H9 (cell line): ENCODE measurements at regions not wholly inside any gene's neighbourhood (a gene's known extent, or its start where the extent isn't known, plus 50 kb on each side); places are given as distances from the start of the nearest gene placed in this dataset.

ENCODE experiments used
- DNase-seq: peaks from one replicate; pipeline ENCODE4 v3.0.0-alpha.2; 2017
- H2AFZ ChIP-seq: one replicate; pipeline ENCODE4 v1.6.1; 2013; ENCODE audit warnings: mild to moderate bottlenecking, low read length, control low read depth, moderate library complexity
- H2AK5ac ChIP-seq: 2 replicates; pipeline ENCODE4 v1.6.1; 2013; ENCODE audit warnings: low read length, control low read depth, mixed read lengths; ENCODE audit not compliant: insufficient read length
- H2BK120ac ChIP-seq: one replicate; pipeline ENCODE4 v1.6.1; 2013; ENCODE audit warnings: low read depth, mild to moderate bottlenecking, low read length, control low read depth, inconsistent platforms; ENCODE audit not compliant: poor library complexity, severe bottlenecking
- H2BK12ac ChIP-seq: 2 replicates; pipeline ENCODE4 v1.6.1; 2013; ENCODE audit warnings: low read length, control low read depth, mixed read lengths, low read depth; ENCODE audit not compliant: insufficient read length
- H2BK15ac ChIP-seq: 2 replicates; pipeline ENCODE4 v1.6.1; 2013; ENCODE audit warnings: low read depth, low read length, control low read depth
- H2BK20ac ChIP-seq: one replicate; pipeline ENCODE4 v1.6.1; 2013; ENCODE audit warnings: low read depth, mild to moderate bottlenecking, low read length, control low read depth, inconsistent platforms; ENCODE audit not compliant: poor library complexity, severe bottlenecking
- H2BK5ac ChIP-seq: 2 replicates; pipeline ENCODE4 v1.6.1; 2013; ENCODE audit warnings: low read length, control low read depth, mixed read lengths; ENCODE audit not compliant: insufficient read length
- H3K14ac ChIP-seq: 2 replicates; pipeline ENCODE4 v1.6.1; 2013; ENCODE audit warnings: low read length, control low read depth; ENCODE audit not compliant: insufficient read depth
- H3K18ac ChIP-seq: 2 replicates; pipeline ENCODE4 v1.6.1; 2013; ENCODE audit warnings: low read depth, mild to moderate bottlenecking, mixed read lengths, low read length, control low read depth; ENCODE audit not compliant: insufficient read length
- H3K23ac ChIP-seq: 2 replicates; pipeline ENCODE4 v1.6.1; 2013; ENCODE audit warnings: low read length, control low read depth, mixed read lengths, low read depth; ENCODE audit not compliant: insufficient read length
- H3K23me2 ChIP-seq: 2 replicates; pipeline ENCODE4 v1.6.1; 2013; ENCODE audit warnings: low read depth, mild to moderate bottlenecking, mixed read lengths, low read length, control low read depth; ENCODE audit not compliant: insufficient read length, poor library complexity, severe bottlenecking
- H3K27ac ChIP-seq: 2 replicates; pipeline ENCODE4 v1.5.1; 2013; ENCODE audit warnings: low read length, control low read depth, mixed read lengths, low read depth; ENCODE audit not compliant: insufficient read length
- H3K27me3 ChIP-seq: 2 replicates; pipeline ENCODE4 v1.6.1; 2013; ENCODE audit warnings: low read length, control low read depth, inconsistent platforms; ENCODE audit not compliant: insufficient read depth
- H3K4ac ChIP-seq: 2 replicates; pipeline ENCODE4 v1.6.1; 2013; ENCODE audit warnings: low read depth, mild to moderate bottlenecking, control low read depth, inconsistent platforms, low read length, moderate library complexity
- H3K4me1 ChIP-seq: 2 replicates; pipeline ENCODE4 v1.6.1; 2013; ENCODE audit warnings: low read length, control low read depth, inconsistent platforms; ENCODE audit not compliant: insufficient read depth
- H3K4me2 ChIP-seq: 2 replicates; pipeline ENCODE4 v1.6.1; 2013; ENCODE audit warnings: low read length, control low read depth, mixed read lengths; ENCODE audit not compliant: insufficient read length, insufficient read depth
- H3K56ac ChIP-seq: 2 replicates; pipeline ENCODE4 v1.6.1; 2013; ENCODE audit warnings: low read depth, mild to moderate bottlenecking, mixed read lengths, low read length, control low read depth; ENCODE audit not compliant: insufficient read length
- H3K79me1 ChIP-seq: 2 replicates; pipeline ENCODE4 v1.6.1; 2013; ENCODE audit warnings: low read depth, mild to moderate bottlenecking, moderate library complexity, low read length, control low read depth, inconsistent platforms; ENCODE audit not compliant: insufficient read depth, poor library complexity, severe bottlenecking
- H3K79me2 ChIP-seq: 2 replicates; pipeline ENCODE4 v1.6.1; 2013; ENCODE audit warnings: low read length, control low read depth, inconsistent platforms; ENCODE audit not compliant: insufficient read depth
- H3K9ac ChIP-seq: 2 replicates; pipeline ENCODE4 v1.6.1; 2013; ENCODE audit warnings: low read length, control low read depth, mixed read lengths; ENCODE audit not compliant: insufficient read length; ENCODE audit errors: extremely low read depth
- H3K9me3 ChIP-seq: one replicate; pipeline ENCODE4 v1.6.1; 2013; ENCODE audit warnings: low read depth, low read length, inconsistent platforms; ENCODE audit not compliant: control insufficient read depth
- H3T11ph ChIP-seq: one replicate; pipeline ENCODE4 v1.6.1; 2013; ENCODE audit warnings: mild to moderate bottlenecking, low read length, control low read depth, inconsistent platforms
- H4K20me1 ChIP-seq: one replicate; pipeline ENCODE4 v1.6.1; 2013; ENCODE audit not compliant: control insufficient read depth, insufficient read length, insufficient read depth
- H4K5ac ChIP-seq: 2 replicates; pipeline ENCODE4 v1.6.1; 2013; ENCODE audit warnings: low read depth, mild to moderate bottlenecking, mixed read lengths, low read length, control low read depth; ENCODE audit not compliant: insufficient read length
- H4K8ac ChIP-seq: replicated peaks from 2 replicates; pipeline ENCODE4 v1.6.1; 2013; ENCODE audit warnings: low read length, control low read depth, mixed read lengths, low read depth; ENCODE audit not compliant: insufficient read length
- H4K91ac ChIP-seq: 2 replicates; pipeline ENCODE4 v1.6.1; 2013; ENCODE audit warnings: low read depth, mild to moderate bottlenecking, moderate library complexity, mixed read lengths, low read length, control low read depth; ENCODE audit not compliant: insufficient read length
- H3K27ac Mint-ChIP-seq, 3 experiments: 2 replicates in 2 of 3; 3 replicates in 1 of 3; pipeline ENCODE4 v1.8.0; 2020 to 2021; ENCODE audit warnings: mixed read lengths in 3 of 3, mild to moderate bottlenecking in 1 of 3, moderate library complexity in 1 of 3
- H3K27me3 Mint-ChIP-seq: 2 replicates; pipeline ENCODE4 v1.8.0; 2021; ENCODE audit warnings: low read depth, mild to moderate bottlenecking, moderate library complexity, mixed read lengths
- H3K36me3 Mint-ChIP-seq, 3 experiments: 2 replicates in 2 of 3; 3 replicates in 1 of 3; pipeline ENCODE4 v1.8.0; 2020 to 2021; ENCODE audit warnings: low read depth in 3 of 3, mixed read lengths in 3 of 3; ENCODE audit not compliant: insufficient read depth in 1 of 3
- H3K4me1 Mint-ChIP-seq, 2 experiments: 2 replicates each; pipeline ENCODE4 v1.8.0; 2020; ENCODE audit warnings: mixed read lengths in 2 of 2
- H3K4me3 Mint-ChIP-seq, 2 experiments: 2 replicates in 1 of 2; 3 replicates in 1 of 2; pipeline ENCODE4 v1.8.0; 2020 to 2021; ENCODE audit warnings: mild to moderate bottlenecking in 2 of 2, mixed read lengths in 2 of 2, moderate library complexity in 1 of 2
- H3K9me3 Mint-ChIP-seq, 2 experiments: 2 replicates in 1 of 2; 3 replicates in 1 of 2; pipeline ENCODE4 v1.8.0; 2020; ENCODE audit warnings: mild to moderate bottlenecking in 2 of 2, mixed read lengths in 2 of 2, moderate library complexity in 1 of 2
- WGBS: extraction: QIAGEN DNeasy Blood & Tissue Kit; methylation state at CpG from one replicate; pipeline ENCODE4 v1.1.7; 2013; ENCODE audit warnings: missing lambda C conversion rate, low lambda C conversion rate, mixed read lengths; ENCODE audit not compliant: insufficient read length; ENCODE audit errors: extremely low coverage; 5-methylcytosine and 5-hydroxymethylcytosine counted together
- TF ChIP-seq, protein P1 (sequence below): fragments of 200-600 bp; sonication (generic); conservative IDR thresholded peaks from 3 replicates; pipeline ENCODE4 v1.8.0; 2021; ENCODE audit warnings: antibody characterized with exemption, mild to moderate bottlenecking

DNA sequence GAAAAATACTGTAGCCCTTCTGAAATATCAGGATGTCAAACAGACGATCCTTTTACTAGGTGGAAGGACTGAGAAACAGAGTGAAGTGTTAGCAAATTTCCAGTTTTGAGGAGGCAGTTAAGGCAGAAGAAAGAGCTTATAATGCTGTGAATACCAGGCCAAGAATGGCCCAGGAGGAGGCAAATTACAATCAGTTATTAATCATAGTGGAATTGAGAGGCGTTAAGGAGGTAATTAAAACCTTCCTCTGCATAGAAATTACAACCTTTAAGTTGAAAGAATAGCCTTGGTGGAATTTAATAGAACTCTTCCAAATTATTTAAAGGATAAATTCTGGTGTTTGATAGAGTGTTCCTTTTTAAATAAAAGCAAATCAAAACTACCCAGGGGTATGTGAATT is 590.9 kb upstream of the SEL1L start:
- no peaks in the 10 kb centered on the region for H3K9me3 ChIP-seq
- H3K27ac Mint-ChIP-seq: no peak overlapping the region
- no peak overlapping the region for H3K4ac ChIP-seq
- H3K27me3 Mint-ChIP-seq: no peaks in the 10 kb centered on the region
- no peaks in the 10 kb centered on the region for H4K20me1 ChIP-seq
- no peak overlapping the region for H2BK15ac ChIP-seq
- no peak overlapping the region for H3K14ac ChIP-seq
- no peak overlapping the region for H3K56ac ChIP-seq
- no peak overlapping the region for H3K4me3 Mint-ChIP-seq
- H2BK20ac ChIP-seq: no peak overlapping the region
- no peak overlapping the region for H4K5ac ChIP-seq
- no peak overlapping the region for H2BK5ac ChIP-seq
- DNase-seq: no peak
- H2BK12ac ChIP-seq: no peak overlapping the region
- H3K4me1 Mint-ChIP-seq: peaks cover 4 to 8% of the 10 kb centered on the region in 2 experiments
- no peak overlapping the region for H4K91ac ChIP-seq
- no peak overlapping the region for H3K27ac ChIP-seq
- H3K4me2 ChIP-seq: no peak overlapping the region
- no peak overlapping the region for H3K23ac ChIP-seq
- H2AK5ac ChIP-seq: no peak overlapping the region
- H3K36me3 Mint-ChIP-seq: no peaks in the 10 kb centered on the region
- TF ChIP-seq, protein P1, sequence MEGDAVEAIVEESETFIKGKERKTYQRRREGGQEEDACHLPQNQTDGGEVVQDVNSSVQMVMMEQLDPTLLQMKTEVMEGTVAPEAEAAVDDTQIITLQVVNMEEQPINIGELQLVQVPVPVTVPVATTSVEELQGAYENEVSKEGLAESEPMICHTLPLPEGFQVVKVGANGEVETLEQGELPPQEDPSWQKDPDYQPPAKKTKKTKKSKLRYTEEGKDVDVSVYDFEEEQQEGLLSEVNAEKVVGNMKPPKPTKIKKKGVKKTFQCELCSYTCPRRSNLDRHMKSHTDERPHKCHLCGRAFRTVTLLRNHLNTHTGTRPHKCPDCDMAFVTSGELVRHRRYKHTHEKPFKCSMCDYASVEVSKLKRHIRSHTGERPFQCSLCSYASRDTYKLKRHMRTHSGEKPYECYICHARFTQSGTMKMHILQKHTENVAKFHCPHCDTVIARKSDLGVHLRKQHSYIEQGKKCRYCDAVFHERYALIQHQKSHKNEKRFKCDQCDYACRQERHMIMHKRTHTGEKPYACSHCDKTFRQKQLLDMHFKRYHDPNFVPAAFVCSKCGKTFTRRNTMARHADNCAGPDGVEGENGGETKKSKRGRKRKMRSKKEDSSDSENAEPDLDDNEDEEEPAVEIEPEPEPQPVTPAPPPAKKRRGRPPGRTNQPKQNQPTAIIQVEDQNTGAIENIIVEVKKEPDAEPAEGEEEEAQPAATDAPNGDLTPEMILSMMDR: no peak
- H3K79me2 ChIP-seq: no peaks in the 10 kb centered on the region
- no peaks in the 10 kb centered on the region for H3K79me1 ChIP-seq
- no CpG with 5 or more reads among the region's 2 CpGs for WGBS
- no peak overlapping the region for H3K18ac ChIP-seq
- no peaks in the 10 kb centered on the region for H3K9me3 Mint-ChIP-seq
- H3K23me2 ChIP-seq: no peaks in the 10 kb centered on the region
- no peak overlapping the region for H2BK120ac ChIP-seq
- no peaks in the 10 kb centered on the region for H3K27me3 ChIP-seq
- H3T11ph ChIP-seq: no peak overlapping the region
- no peak overlapping the region for H4K8ac ChIP-seq
- no peak overlapping the region for H3K9ac ChIP-seq
- no peaks in the 10 kb centered on the region for H3K4me1 ChIP-seq
- no peak overlapping the region for H2AFZ ChIP-seq
